ENCODE measurements at regions not wholly inside any gene's neighbourhood (a gene's known extent, or its start where the extent isn't known, plus 50 kb on each side); places are given as distances from the start of the nearest gene placed in this dataset.
"Not testable (repeated sequence)": the region's sequence is repeated elsewhere in the genome, so short reads cannot be mapped to it uniquely, and the experiment has no call there.

GRCh38 chr2:40690525-40690924, 238.6 kb upstream of the SLC8A1 start:
- no peak for DNase-seq (ENCODE audit: low read depth in 2 of 2)

GRCh38 chr2:40700231-40700954, 248.5 kb upstream of the SLC8A1 start:
- DNase-seq (ENCODE audit: low read depth in 2 of 2) = no peak

GRCh38 chr2:40712197-40712894, 260.5 kb upstream of the SLC8A1 start:
- not testable (repeated sequence) for DNase-seq (ENCODE audit: low read depth in 2 of 2)

- DNase-seq (ENCODE audit: low read depth in 2 of 2) = no peak
Observed at GRCh38 chr2:40716879-40717278, 265.0 kb upstream of the SLC8A1 start.

- DNase-seq (ENCODE audit: low read depth in 2 of 2) = no peak
Observed at GRCh38 chr2:40719414-40719813, 267.5 kb upstream of the SLC8A1 start.

- DNase-seq (ENCODE audit: low read depth in 2 of 2) = no peak
Observed at GRCh38 chr2:40721595-40721994, 269.7 kb upstream of the SLC8A1 start.

GRCh38 chr2:40723194-40723593, 271.3 kb upstream of the SLC8A1 start:
- no peak for DNase-seq (ENCODE audit: low read depth in 2 of 2)

GRCh38 chr2:40725040-40725439, 273.1 kb upstream of the SLC8A1 start:
- no peak for DNase-seq (ENCODE audit: low read depth in 2 of 2)

- DNase-seq (ENCODE audit: low read depth in 2 of 2) = no peak
Observed at GRCh38 chr2:40725950-40726349, 274.1 kb upstream of the SLC8A1 start.

- DNase-seq (ENCODE audit: low read depth in 2 of 2) = no peak
Observed at GRCh38 chr2:40734797-40735196, 282.9 kb upstream of the SLC8A1 start.

- DNase-seq (ENCODE audit: low read depth in 2 of 2) = no peak
Observed at GRCh38 chr2:40737180-40737579, 285.3 kb upstream of the SLC8A1 start.

- DNase-seq (ENCODE audit: low read depth in 2 of 2) = no peak
Observed at GRCh38 chr2:40740419-40740818, 288.5 kb upstream of the SLC8A1 start.

- no peak for DNase-seq (ENCODE audit: low read depth in 2 of 2)
Observed at GRCh38 chr2:40741532-40741931, 289.6 kb upstream of the SLC8A1 start.

- no peak for DNase-seq (ENCODE audit: low read depth in 2 of 2)
Observed at GRCh38 chr2:40746191-40746590, 294.3 kb upstream of the SLC8A1 start.

GRCh38 chr2:40751981-40752380, 300.1 kb upstream of the SLC8A1 start:
- no peak for DNase-seq (ENCODE audit: low read depth in 2 of 2)

GRCh38 chr2:40752796-40753195, 300.9 kb upstream of the SLC8A1 start:
- DNase-seq (ENCODE audit: low read depth in 2 of 2) = no peak

- DNase-seq (ENCODE audit: low read depth in 2 of 2) = no peak
Observed at GRCh38 chr2:40754912-40755311, 303.0 kb upstream of the SLC8A1 start.

GRCh38 chr2:40758401-40759155, 306.7 kb upstream of the SLC8A1 start:
- no peak for DNase-seq (ENCODE audit: low read depth in 2 of 2)

- no peak for DNase-seq (ENCODE audit: low read depth in 2 of 2)
Observed at GRCh38 chr2:40760071-40760666, 308.3 kb upstream of the SLC8A1 start.

- no peak for DNase-seq (ENCODE audit: low read depth in 2 of 2)
Observed at GRCh38 chr2:40773291-40773690, 321.4 kb upstream of the SLC8A1 start.

GRCh38 chr2:40783704-40784103, 331.8 kb upstream of the SLC8A1 start:
- DNase-seq (ENCODE audit: low read depth in 2 of 2) = no peak

GRCh38 chr2:40786636-40787035, 334.7 kb upstream of the SLC8A1 start:
- no peak for DNase-seq (ENCODE audit: low read depth in 2 of 2)
